MCF 10A (cell line): ENCODE measurements at regions not wholly inside any gene's neighbourhood (a gene's known extent, or its start where the extent isn't known, plus 50 kb on each side); places are given as distances from the start of the nearest gene placed in this dataset.

ENCODE experiments used
- BruUV-seq: library from RNA; stranded (reverse); fragments of 400-500 nt; replicated peaks from 2 replicates; lab custom pipeline; 2021; lab: Mats Ljungman, UMichigan
- CTCF ChIA-PET: fragments of 300-600 bp; sonication (Branson Sonifier 250); formaldehyde crosslinking; extraction: SDS; loops from one replicate; lab custom pipeline; 2021; ENCODE audit warnings: antibody characterized with exemption, inconsistent platforms; lab: Yijun Ruan, JAX
- POLR2A ChIA-PET: fragments of 300-600, 350-650 bp; sonication (Branson Sonifier 250); formaldehyde crosslinking; extraction: SDS; loops from one replicate; lab custom pipeline; 2020; ENCODE audit warnings: antibody characterized with exemption, inconsistent platforms; lab: Yijun Ruan, JAX
- DNase-seq: peaks from one replicate; pipeline ENCODE4 v3.0.0-alpha.2; 2018; ENCODE audit not compliant: unreplicated experiment
- H3K27ac Mint-ChIP-seq: one replicate; pipeline ENCODE4 v1.8.0; 2022; ENCODE audit warnings: mild to moderate bottlenecking, low read depth, mixed read lengths; ENCODE audit not compliant: unreplicated experiment
- H3K27me3 Mint-ChIP-seq: one replicate; pipeline ENCODE4 v1.8.0; 2022; ENCODE audit warnings: mixed read lengths; ENCODE audit not compliant: insufficient read depth, unreplicated experiment
- H3K36me3 Mint-ChIP-seq: one replicate; pipeline ENCODE4 v1.8.0; 2022; ENCODE audit warnings: mild to moderate bottlenecking, moderate library complexity, mixed read lengths; ENCODE audit not compliant: insufficient read depth, unreplicated experiment
- H3K4me1 Mint-ChIP-seq: one replicate; pipeline ENCODE4 v1.8.0; 2022; ENCODE audit warnings: mixed read lengths; ENCODE audit not compliant: insufficient read depth, unreplicated experiment
- H3K4me3 Mint-ChIP-seq: one replicate; pipeline ENCODE4 v1.8.0; 2022; ENCODE audit warnings: mild to moderate bottlenecking, moderate library complexity, mixed read lengths; ENCODE audit not compliant: unreplicated experiment
- H3K9me3 Mint-ChIP-seq: one replicate; pipeline ENCODE4 v1.8.0; 2022; ENCODE audit warnings: mixed read lengths; ENCODE audit not compliant: unreplicated experiment
- intact Hi-C: fragments of 100-400 bp; cut with micrococcal nuclease; formaldehyde crosslinking; loops from 2 replicates; pipeline ENCODE4 v1.14.1; 2022
- TF ChIP-seq, protein P1 (sequence below): fragments of 200-600 bp; IDR thresholded peaks from one replicate; pipeline ENCODE4 v1.8.0; 2022; ENCODE audit warnings: antibody characterized with exemption, mild to moderate bottlenecking; ENCODE audit not compliant: unreplicated experiment

DNA sequence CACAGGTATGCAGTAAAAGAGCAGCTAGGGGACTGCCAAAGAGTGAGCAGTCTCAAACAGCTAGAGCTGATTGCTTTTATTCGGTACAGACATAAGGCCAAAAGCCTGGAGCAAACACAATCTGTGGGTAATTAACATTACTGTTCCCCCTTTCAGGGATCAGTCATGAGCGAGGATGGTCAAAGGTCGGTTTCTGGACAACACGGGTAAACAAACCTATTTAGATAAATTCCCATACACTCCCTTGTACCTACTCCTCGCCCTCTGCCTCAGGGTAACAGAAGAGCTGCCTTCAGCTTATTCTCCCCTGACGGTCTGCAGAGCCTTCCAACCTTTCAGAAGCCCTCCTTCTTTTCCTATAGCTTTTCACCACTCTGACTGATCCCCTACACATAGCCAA is 586.0 kb downstream of the SUCLG1 start:
- no peak overlapping the region for H3K4me3 Mint-ChIP-seq
- intact Hi-C loops: no loop called here
- CTCF ChIA-PET: interaction anchor here (0.6 to 1.2 kb wide), 4 partner anchors 10 to 199 kb away, joined by 3 read pairs; no protein-coding TSS in a partner anchor
- POLR2A ChIA-PET: no interaction called here
- peaks cover 7% of the 10 kb centered on the region for H3K9me3 Mint-ChIP-seq
- H3K27me3 Mint-ChIP-seq: no peaks in the 10 kb centered on the region
- no peak for DNase-seq
- TF ChIP-seq, protein P1, sequence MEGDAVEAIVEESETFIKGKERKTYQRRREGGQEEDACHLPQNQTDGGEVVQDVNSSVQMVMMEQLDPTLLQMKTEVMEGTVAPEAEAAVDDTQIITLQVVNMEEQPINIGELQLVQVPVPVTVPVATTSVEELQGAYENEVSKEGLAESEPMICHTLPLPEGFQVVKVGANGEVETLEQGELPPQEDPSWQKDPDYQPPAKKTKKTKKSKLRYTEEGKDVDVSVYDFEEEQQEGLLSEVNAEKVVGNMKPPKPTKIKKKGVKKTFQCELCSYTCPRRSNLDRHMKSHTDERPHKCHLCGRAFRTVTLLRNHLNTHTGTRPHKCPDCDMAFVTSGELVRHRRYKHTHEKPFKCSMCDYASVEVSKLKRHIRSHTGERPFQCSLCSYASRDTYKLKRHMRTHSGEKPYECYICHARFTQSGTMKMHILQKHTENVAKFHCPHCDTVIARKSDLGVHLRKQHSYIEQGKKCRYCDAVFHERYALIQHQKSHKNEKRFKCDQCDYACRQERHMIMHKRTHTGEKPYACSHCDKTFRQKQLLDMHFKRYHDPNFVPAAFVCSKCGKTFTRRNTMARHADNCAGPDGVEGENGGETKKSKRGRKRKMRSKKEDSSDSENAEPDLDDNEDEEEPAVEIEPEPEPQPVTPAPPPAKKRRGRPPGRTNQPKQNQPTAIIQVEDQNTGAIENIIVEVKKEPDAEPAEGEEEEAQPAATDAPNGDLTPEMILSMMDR: no peak
- H3K27ac Mint-ChIP-seq: no peak overlapping the region
- no TSS peak for BruUV-seq
- H3K4me1 Mint-ChIP-seq: no peaks in the 10 kb centered on the region
- no peaks in the 10 kb centered on the region for H3K36me3 Mint-ChIP-seq

DNA sequence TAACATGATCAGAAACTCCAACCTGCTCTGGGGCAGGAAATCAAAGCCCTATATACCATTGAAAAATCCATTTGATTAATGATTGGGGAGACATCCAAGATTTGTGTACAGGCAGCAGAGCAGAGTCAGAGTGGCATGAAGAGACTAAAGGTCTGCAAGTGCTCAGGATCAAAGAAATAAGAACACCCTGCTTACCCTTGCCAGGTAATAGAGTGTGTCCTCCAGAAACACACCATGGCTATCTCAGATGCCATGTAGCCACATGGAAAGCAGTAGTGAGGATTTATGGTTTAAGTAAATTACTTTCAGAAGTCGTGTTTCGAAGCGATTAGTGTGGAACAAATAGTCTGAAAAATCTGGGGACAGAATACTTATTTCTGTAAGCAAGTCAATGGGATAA is 592.9 kb downstream of the SUCLG1 start:
- no peak overlapping the region for H3K27ac Mint-ChIP-seq
- ChIA-PET CTCF (no interaction called here), POLR2A (no interaction called here)
- BruUV-seq: no TSS peak
- TF ChIP-seq, protein P1: no peak
- no peak for DNase-seq
- intact Hi-C loops: no loop called here
- H3K4me3 Mint-ChIP-seq: no peak overlapping the region
- peaks cover 7% of the 10 kb centered on the region for H3K36me3 Mint-ChIP-seq
- H3K9me3 Mint-ChIP-seq: no peaks in the 10 kb centered on the region
- no peaks in the 10 kb centered on the region for H3K4me1 Mint-ChIP-seq
- no peaks in the 10 kb centered on the region for H3K27me3 Mint-ChIP-seq

DNA sequence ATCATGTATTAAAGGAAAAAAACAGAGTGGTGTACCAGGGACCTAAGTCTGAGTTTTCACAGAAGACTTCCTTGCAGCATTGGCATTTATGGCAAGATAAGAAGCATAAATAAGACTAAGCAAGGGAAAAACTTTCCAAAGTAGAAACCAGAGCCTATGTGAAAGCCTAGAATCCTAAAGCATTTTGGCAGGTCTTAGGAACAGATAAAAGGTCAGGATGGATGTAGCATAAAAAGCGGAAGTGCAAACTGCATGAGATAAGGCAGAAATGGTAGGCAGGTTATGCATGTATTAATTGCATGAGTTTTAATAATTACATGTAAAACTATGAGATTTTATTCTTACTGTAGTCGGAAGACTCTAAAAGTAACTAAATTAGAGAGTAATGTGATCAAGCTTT is 596.5 kb downstream of the SUCLG1 start:
- intact Hi-C loops: no loop called here
- Mint-ChIP-seq H3K4me1 (no peaks in the 10 kb centered on the region), H3K4me3 (no peak overlapping the region), H3K27me3 (no peaks in the 10 kb centered on the region), H3K9me3 (no peaks in the 10 kb centered on the region), H3K27ac (no peak overlapping the region), H3K36me3 (peaks cover 7% of the 10 kb centered on the region)
- CTCF ChIA-PET: no interaction called here
- POLR2A ChIA-PET: no interaction called here
- DNase-seq: no peak
- no TSS peak for BruUV-seq
- TF ChIP-seq, protein P1: no peak

DNA sequence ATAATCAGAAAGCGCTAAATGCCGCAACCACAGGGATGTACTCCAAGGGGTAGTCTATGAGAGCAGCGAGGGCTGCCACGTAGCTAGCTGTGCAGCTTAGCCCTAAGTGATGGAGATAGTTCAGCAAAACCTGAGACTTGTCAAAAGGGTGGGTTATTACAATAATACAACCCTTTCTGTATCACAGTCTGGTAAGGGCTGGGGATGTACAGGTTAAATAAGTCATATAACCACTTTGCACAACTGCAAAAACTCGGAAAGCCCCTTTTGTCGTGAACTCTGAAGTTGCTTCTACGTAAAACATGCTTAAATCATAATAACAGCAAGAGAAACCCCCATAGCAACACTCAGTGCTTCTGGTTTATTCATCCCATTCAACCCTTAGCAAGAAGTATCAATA is 598.8 kb downstream of the SUCLG1 start:
- ChIA-PET POLR2A (no interaction called here), CTCF (no interaction called here)
- peaks cover 7% of the 10 kb centered on the region for H3K36me3 Mint-ChIP-seq
- H3K4me3 Mint-ChIP-seq: no peak overlapping the region
- no peak overlapping the region for H3K27ac Mint-ChIP-seq
- H3K9me3 Mint-ChIP-seq: no peaks in the 10 kb centered on the region
- H3K27me3 Mint-ChIP-seq: no peaks in the 10 kb centered on the region
- BruUV-seq: no TSS peak
- no peaks in the 10 kb centered on the region for H3K4me1 Mint-ChIP-seq
- TF ChIP-seq, protein P1: no peak
- no peak for DNase-seq
- intact Hi-C loops: no loop called here
